ENCODE measurements at regions not wholly inside any gene's neighbourhood (a gene's known extent, or its start where the extent isn't known, plus 50 kb on each side); places are given as distances from the start of the nearest gene placed in this dataset.

DNA sequence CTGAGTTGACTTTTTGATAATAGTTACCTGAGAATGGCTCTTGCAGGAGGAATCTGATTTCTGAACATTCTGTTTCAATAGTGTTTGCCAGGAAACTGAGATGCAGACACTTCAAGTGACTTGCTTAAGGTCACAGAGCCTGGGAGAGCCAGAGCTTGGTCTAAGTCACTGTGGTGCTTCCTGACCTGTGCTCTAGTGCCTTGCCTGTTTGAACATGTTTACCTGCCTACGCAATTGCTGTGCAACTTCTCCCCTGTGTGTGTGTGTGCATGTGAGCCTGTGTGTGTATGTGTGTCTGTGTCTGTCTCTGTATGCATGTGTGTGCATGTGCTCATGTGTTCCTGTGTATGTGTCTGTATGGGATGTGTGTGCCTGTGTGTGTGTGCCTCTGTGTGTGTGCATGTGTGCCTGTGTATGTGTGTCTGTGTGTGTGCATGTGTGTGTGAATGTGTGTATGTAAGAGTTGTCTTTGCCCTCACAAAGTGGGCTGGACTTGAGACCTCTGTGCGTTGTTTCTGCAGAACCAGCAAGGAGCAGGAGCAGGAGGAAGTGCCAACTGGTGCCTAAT lies 185.8 kb downstream of the GADD45G start:
- DNase-seq (ENCODE audit: low read depth): no peak
- TF ChIP-seq, protein P1, sequence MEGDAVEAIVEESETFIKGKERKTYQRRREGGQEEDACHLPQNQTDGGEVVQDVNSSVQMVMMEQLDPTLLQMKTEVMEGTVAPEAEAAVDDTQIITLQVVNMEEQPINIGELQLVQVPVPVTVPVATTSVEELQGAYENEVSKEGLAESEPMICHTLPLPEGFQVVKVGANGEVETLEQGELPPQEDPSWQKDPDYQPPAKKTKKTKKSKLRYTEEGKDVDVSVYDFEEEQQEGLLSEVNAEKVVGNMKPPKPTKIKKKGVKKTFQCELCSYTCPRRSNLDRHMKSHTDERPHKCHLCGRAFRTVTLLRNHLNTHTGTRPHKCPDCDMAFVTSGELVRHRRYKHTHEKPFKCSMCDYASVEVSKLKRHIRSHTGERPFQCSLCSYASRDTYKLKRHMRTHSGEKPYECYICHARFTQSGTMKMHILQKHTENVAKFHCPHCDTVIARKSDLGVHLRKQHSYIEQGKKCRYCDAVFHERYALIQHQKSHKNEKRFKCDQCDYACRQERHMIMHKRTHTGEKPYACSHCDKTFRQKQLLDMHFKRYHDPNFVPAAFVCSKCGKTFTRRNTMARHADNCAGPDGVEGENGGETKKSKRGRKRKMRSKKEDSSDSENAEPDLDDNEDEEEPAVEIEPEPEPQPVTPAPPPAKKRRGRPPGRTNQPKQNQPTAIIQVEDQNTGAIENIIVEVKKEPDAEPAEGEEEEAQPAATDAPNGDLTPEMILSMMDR (IDR thresholded peaks at IDR 0.05; ENCODE audit: control insufficient read depth, insufficient read depth, low read depth, low read length, missing control alignments): no peak
- H3K4me3 ChIP-seq (ENCODE audit: control insufficient read depth, low read depth, low read length): no peak overlapping the region

DNA sequence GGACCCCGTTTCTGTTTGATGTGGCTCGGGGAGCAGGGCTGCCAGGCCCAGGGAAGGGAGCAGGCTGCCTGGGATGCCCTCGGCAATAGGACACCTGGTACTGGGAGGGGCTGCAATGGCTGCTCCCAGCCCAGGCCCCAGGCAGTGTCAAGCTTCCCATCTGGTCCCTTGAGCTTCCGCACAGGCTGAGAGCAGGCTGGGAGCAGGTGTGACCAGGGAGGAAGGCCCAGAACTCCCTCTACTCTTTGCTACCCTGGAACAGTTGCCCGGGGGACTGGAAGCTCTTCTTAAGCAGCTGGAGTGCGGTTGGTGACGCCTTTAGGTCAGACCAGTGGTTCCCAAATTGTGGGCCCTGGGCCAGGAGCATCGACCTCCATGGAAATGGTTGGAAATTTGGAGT lies 186.9 kb downstream of the GADD45G start:
- TF ChIP-seq, protein P1 (IDR thresholded peaks at IDR 0.05; ENCODE audit: control insufficient read depth, insufficient read depth, low read depth, low read length, missing control alignments): no peak
- no peak for DNase-seq (ENCODE audit: low read depth)
- H3K4me3 ChIP-seq (ENCODE audit: control insufficient read depth, low read depth, low read length): no peak overlapping the region

DNA sequence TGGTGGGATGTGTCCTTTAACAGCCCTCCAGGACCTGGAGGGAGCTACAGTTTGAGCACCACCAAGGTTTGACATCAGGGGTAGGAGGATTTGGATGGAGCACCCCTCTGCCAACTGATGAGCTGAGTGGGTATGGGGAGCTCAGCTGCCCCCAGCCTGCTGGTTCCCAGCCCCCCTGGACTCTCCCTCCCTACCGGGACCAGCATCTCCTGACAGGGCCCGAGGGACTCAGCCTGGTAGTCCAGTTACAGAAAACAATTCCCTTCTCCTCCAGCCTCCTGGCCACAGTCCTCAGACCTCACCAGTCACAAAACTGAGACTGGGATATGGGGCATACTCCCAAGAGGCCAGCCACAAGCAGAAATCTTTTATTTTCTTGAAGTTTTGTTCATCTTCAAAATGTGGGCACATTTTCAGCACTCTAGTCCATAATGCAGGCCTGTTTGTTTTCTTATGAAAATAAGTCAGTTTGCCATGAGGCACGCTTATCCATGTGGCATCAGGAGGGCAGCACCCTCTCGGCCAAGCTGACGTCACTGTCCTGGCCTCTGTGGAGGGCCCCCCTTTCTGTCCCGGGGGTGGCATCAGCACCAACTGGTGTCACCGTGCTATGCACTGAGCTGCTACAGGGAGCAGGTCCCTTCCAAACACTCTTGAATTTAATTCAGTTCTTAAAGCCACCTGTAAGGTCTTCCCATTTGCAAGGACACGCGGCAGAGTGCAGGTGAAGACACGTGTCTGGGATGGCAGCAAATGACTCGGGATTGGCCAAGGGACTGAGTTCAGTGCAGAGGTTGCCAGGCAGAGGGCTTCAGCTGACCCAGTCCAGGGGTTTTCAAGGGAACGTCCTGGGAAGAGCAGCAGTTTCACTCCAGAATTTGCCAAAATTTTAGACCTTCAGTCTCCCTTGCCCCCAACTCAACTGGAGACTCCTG lies 187.6 kb downstream of the GADD45G start:
- no peak for DNase-seq (ENCODE audit: low read depth)
- TF ChIP-seq, protein P1 (IDR thresholded peaks at IDR 0.05; ENCODE audit: control insufficient read depth, insufficient read depth, low read depth, low read length, missing control alignments): no peak

DNA sequence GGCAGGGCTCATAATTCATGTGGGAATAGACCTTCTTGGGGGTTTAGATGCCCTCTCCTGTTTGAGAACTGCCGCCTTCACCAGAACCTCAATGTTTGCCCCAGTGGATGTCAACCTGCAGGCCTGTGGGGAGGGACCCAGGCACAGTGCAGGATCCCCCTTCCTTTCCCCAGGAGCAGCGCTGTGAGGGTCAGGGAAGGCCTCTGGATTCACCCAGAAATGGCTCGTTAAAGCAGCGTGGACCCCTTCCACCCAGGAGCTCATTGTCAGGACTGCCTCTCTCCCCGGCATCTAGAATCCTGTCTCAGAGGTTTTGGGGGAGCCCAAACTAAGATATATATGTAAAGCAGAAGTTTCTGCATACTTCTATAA lies 188.3 kb downstream of the GADD45G start:
- no peak overlapping the region for H3K4me3 ChIP-seq (ENCODE audit: control insufficient read depth, low read depth, low read length)
- no peak for DNase-seq (ENCODE audit: low read depth)
- TF ChIP-seq, protein P1 (IDR thresholded peaks at IDR 0.05; ENCODE audit: control insufficient read depth, insufficient read depth, low read depth, low read length, missing control alignments): no peak

More for the DNA sequence above, 187.6 kb downstream of the GADD45G start:
- H3K4me3 ChIP-seq (ENCODE audit: control insufficient read depth, low read depth, low read length): no peak overlapping the region

DNA sequence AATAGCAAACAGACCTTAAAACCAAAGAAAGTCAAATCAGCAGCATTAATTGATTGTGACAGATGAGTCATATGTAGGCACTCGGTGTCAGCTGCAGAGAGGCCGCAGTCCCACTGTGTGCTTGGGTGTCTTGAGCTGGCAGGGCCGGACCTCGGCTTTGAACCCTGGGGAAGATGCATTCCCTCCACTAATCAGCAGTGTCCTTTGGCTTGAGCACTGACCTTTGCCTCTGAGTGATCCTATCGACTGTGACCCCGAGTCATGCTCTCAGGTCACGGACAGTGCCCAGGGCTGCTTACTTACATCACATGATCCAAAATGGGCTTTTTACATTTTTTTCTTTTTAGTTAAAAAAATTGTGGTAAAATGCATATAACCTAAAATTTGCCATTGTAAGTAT lies 188.7 kb downstream of the GADD45G start:
- no peak overlapping the region for H3K4me3 ChIP-seq (ENCODE audit: control insufficient read depth, low read depth, low read length)
- TF ChIP-seq, protein P1 (IDR thresholded peaks at IDR 0.05; ENCODE audit: control insufficient read depth, insufficient read depth, low read depth, low read length, missing control alignments): no peak
- no peak for DNase-seq (ENCODE audit: low read depth)

DNA sequence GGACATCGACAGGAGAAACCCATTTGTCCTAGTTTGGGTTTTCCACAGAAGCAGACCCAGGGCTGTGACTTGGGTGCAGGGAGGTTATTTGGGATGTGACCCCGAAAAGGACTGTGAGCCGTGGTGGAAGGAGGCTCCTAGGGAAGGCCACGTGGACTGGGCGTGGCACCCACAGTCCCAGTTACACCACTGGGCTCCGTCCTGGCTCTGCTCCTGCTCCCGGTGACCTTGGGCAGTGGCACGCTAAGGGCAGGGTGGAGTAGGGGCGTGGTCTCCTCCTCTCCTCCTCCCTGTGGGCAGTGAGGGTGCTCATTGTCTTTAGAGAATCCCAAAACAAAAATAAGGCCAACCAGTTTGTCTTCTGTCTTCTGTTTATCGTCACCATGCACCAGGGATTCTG lies 190.1 kb downstream of the GADD45G start:
- TF ChIP-seq, protein P1 (IDR thresholded peaks at IDR 0.05; ENCODE audit: control insufficient read depth, insufficient read depth, low read depth, low read length, missing control alignments): no peak
- DNase-seq (ENCODE audit: low read depth): no peak
- H3K4me3 ChIP-seq (ENCODE audit: control insufficient read depth, low read depth, low read length): no peak overlapping the region
